GDM1 (cell line): ENCODE measurements at regions not wholly inside any gene's neighbourhood (a gene's known extent, or its start where the extent isn't known, plus 50 kb on each side); places are given as distances from the start of the nearest gene placed in this dataset.

Experiments used
- DNase-seq: peaks from one replicate; lab custom pipeline; 2025; lab: John Stamatoyannopoulos, UW

DNA sequence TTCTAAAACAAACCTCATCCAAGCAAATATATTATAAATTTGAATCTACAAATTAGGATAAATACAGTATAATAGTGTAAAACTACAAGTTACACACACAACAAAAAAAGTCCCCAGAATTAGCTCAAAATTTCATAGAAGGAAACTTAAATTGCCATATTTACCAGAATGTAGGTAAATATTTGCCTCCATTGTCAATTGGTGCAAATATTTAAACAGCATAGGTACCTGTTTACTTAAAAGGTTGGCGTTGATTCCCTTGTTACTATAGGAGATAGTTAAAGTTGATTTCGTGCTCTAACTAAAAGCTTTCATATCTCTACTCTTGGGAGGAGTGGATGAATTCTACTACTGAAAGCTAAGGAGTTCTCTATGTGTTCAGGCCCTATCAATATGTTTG lies 111.6 kb upstream of the TENT5A start:
- DNase-seq: no peak

DNA sequence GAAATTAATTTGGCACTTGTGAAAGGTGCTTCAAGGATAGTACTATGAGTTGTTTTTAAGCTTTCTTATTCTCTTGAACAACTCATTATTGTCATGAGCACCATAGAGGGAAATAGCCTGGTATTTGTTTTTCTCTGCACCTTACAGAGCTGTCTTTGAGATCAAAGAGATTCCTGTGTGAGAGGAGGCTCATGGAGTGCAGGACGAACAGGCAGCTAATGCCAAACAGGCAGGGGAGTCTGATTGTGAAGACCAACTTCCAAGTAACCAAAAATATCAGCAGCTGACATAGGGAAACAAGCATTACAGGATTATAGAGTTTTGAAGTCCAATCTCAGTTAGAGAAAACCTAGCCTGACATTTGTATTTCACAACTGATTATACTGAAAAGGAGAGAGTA lies 110.6 kb upstream of the TENT5A start:
- no peak for DNase-seq

DNA sequence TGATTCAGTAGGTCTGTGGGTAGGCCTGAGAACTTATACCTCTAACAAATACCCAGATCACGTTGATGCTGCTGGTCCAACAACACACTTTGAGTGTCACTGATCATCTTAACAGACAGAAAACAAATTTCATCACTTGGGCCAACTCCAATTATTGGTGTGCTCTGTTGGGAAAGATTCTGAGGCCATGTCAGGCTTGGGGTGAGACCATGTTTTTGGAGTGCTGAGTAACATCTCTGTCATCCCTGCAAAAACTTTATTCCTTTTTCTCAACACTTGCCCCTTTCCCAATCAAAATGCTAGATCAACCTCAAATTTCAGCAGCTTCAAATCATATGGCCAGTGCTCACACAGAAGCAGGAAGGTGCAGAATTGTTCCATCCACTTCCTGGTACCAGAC lies 108.8 kb upstream of the TENT5A start:
- DNase-seq: no peak

DNA sequence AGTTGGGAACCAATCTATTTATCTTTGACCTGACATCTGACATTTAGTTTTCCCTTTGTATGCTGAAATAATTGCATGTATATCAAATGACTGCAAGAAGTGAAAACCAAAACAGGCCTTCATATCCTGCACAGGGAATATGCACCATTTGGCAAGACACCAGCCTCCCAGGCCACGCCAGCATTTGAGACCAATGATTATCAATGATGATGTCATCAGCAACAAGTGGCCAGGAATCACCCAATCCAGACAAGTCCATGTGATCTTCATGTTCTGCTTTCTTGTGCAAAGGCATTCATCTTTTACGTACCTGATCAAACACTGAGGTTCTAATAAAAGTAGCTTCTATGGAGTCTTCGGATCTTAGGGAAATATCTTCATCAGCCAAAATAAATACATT lies 107.4 kb upstream of the TENT5A start:
- no peak for DNase-seq

DNA sequence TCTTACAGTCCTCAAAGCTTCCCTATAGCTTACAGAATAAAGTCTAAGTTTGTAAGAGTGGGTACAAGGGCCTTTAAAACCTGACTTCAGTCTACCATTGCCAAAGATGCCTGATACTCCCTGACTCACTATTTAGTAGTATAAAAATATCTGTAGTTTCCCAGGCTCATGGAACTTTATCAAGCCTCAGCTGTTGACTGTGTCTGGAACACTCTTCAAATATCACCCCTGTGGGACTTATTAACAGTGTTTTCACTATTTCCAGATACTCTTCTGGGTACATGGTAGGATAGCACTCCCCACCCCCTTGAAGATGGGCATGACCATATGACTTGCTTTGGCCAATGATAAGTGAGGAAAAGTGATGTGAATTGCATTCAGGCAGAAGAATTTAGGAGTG lies 105.3 kb upstream of the TENT5A start:
- DNase-seq: no peak

DNA sequence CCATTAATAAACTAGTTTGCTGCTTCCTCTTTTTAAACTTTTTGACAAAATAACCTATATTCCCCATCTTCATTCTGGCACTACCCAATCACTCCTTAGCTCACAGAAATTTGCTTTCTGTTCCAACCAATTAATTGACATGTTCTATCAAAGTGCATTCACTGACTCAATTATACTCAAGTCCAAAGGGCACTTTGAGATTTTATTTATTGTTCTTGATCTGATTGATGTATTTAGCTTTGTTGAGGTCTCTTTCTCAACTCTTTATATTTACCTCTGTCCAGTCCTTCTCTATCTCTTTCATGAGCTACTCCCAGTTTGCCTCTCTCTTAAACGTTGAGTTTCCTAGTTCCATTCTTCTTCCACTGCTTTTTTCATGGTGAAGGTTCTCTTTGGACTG lies 104.4 kb upstream of the TENT5A start:
- no peak for DNase-seq

DNA sequence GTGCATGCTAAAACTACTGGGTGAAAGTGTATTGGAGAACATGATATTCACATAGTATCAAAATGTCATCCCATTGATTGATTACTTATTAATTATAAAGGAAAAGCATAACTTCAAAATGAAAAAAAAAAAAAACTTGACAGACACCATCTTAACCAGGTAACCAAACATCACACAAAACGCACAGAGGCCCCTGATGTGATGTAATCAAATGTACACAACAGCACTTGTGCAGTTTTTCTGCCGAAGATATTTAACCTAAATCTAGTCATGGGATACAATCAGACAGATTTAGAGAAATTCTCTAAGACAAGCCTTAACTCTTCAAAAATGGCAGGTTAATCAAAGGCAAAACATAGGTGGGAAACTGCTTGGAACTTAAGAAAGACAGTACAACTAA lies 102.0 kb upstream of the TENT5A start:
- DNase-seq: no peak

- no peak for DNase-seq
Measured at GRCh38 chr6:81853975-81854374, 101.5 kb upstream of the TENT5A start.

DNA sequence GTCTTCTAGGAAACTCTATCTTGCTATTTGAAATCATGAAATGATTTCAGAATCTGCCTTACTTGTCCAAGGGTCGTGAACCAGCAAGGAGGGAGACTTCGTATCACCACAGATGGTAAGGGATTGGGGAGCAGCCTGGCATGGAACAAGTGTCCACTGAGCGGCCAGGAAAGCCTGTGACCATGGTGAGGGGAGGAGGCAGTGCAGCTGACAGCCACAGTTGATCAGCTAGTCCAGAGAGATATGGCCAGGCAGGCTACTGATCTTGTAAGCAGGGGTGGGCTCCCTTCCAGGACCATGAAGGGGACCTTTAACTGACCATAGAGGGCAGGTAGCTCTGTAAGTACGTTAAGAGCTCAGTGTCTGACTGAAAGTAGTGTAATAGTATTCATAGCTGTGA lies 96.8 kb upstream of the TENT5A start:
- DNase-seq: no peak

DNA sequence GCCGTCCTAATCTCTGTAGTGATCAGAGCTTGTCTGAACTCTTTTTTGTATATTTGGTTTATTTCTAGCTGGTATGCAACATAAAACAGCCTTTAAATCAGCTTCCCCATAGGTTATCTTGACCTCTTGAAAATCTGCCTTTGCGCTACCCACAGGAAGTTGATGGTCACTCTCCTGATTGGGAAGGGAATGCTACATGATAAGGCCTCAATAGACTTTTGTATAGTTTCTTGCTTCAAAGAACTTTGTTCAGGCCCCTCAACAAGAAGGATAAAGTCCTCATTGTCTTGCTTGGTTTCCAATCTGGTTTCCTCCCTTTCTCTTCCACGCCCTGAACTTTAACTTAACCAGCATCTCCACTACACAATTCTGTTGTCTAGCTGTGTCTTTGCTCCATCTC lies 95.4 kb upstream of the TENT5A start:
- DNase-seq: no peak

GRCh38 chr6:81844686-81845085 lies 92.2 kb upstream of the TENT5A start:
- DNase-seq: no peak

- DNase-seq: no peak
Measured at GRCh38 chr6:81843302-81843701, 90.8 kb upstream of the TENT5A start.

- no peak for DNase-seq
Measured at GRCh38 chr6:81842254-81842653, 89.8 kb upstream of the TENT5A start.

DNA sequence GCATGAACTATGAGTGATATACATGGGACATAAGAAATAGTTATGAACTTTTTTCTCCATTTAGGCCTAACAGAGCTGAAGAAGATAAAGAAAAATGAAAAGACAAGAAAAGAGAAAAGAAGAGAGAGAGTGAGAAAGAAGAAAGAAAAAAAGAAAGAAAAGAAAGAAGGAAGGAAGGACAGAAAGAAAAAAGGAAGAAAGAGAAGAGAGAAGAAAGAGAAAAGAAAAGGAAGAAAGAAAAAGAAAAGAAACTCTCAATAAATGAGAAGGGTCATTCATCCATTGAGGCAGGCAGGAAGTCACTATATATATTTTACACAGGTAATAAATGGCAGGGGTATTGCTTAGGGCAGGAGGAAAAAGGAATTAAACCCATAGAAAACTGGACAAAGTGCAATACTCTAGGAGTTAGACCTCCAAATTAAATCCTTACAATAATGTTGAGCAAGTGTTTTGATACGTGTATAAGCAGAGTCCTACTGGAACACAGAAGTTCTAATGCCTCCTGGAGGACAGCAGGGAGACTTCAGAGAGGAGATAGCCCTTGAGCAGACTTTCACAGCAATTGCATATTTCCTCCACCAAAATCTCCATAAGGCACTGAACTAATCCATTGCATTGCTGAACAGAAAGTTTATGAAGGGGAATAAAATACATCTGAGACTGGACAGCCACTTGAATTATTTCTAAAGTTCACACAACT lies 86.4 kb upstream of the TENT5A start:
- DNase-seq: no peak

DNA sequence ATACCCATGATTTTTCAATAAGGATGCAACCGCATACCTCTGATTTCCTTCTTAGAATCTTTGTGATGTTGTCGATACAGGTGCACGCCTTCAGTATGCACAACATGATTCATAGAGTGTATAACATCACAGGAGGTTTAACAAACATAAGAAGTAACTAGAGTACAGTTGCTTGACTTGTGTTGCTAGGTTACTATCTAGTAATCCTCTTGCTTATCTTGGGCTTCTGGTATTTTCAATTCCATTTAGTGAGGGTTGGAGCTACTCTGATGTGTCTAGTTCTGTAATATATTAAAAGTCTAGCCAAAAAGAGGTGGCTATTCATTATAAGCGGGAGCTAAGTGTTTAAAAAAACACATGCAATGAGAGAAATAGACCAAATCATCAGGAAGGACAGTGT lies 85.5 kb upstream of the TENT5A start:
- DNase-seq: no peak

DNA sequence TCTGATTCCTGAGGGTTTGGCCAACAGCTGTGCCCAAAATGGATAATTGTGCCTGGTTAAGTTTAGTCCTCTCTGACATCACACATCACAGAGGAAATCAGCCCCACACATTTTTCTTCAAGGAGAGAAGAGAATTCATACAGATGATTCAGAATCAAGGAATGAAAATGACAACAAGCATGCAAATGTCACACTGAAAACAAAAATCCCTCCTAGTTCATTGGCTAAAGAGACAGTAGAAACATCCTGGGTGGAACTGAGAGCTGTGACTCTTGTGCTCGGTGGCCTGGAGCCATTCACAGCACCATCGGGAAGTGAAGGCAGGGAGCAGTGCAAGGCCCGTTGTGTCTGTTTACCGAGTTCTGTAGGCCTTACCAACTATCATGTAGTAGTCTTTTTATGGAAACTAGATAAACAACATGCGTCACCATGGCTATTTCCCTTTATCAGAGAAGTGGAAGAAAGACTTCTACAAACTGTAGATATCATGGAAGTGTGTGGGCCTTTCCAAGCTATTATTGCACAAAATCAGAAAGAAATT lies 81.7 kb upstream of the TENT5A start:
- DNase-seq: no peak

DNA sequence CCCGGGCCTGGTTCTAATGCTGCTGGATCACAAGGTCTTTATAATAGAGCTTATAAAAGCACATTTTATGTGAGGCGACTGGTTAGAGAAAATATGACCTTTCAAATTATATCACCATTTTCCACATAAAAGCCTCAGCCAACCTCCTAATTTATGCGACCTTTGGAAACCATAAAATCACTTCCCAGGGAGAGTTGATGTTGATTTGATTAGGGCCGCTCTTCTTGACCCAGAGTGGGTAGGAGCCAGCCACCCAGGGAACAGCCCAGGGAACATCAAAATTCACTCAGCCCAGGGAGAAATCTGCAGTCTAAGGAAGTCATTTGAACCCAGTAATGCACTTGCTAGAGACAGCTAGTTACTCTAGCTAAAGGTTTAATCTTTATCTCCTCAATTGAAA lies 79.8 kb upstream of the TENT5A start:
- no peak for DNase-seq

- DNase-seq: no peak
Measured at GRCh38 chr6:81831274-81831673, 78.8 kb upstream of the TENT5A start.

- DNase-seq: no peak
Measured at GRCh38 chr6:81826784-81827183, 74.3 kb upstream of the TENT5A start.

DNA sequence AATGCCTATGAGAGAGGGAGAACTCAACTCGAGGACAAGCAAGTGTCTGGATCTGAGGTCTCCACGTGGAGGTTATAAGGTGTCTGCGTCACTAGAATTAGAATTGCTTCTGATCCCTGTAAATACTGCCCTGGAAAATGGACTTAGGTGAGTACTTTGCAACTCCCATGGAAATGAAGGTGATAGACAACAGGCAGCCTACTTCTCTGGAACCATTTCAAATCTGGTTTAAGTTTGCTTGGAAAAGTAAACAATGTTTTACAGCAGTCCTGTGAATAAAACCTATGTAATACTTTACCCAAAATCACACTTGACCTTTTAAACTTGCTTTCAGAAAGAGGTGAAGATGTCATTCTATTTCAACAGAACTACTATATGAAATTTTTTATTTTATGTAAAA lies 70.1 kb upstream of the TENT5A start:
- DNase-seq: no peak

- DNase-seq: no peak
Measured at GRCh38 chr6:81821449-81821848, 69.0 kb upstream of the TENT5A start.

DNA sequence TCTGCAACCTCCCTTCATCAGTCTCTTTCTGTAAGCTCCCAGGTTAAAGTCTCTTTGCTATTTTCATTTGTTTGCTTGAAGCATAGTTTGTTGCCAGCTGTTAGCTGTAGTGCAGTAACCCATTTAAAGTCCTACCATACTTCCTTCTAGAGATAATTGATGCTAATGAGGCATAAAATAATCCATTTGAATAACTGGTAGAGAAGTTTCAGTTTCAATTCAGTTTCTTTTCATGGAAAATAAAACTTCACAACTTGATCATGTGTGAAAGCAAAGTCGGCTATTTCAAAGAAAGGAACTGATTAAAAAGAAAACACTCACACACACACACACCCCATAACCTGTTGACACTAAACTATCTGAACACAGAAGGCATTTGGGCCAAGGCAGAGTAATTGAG lies 68.5 kb upstream of the TENT5A start:
- DNase-seq: no peak

GRCh38 chr6:81820422-81820821 lies 67.9 kb upstream of the TENT5A start:
- DNase-seq: no peak

- no peak for DNase-seq
Measured at GRCh38 chr6:81819767-81820166, 67.3 kb upstream of the TENT5A start.
